HG02763 (cell line): ENCODE measurements at regions not wholly inside any gene's neighbourhood (a gene's known extent, or its start where the extent isn't known, plus 50 kb on each side); places are given as distances from the start of the nearest gene placed in this dataset.
"Not testable (repeated sequence)": the region's sequence is repeated elsewhere in the genome, so short reads cannot be mapped to it uniquely, and the experiment has no call there.

Experiments
- ATAC-seq: cut with Tn5 transposase; IDR thresholded peaks from one replicate; pipeline ENCODE4 v1.9.1; 2021; ENCODE audit warnings: mild to moderate bottlenecking, moderate library complexity; ENCODE audit not compliant: unreplicated experiment

DNA sequence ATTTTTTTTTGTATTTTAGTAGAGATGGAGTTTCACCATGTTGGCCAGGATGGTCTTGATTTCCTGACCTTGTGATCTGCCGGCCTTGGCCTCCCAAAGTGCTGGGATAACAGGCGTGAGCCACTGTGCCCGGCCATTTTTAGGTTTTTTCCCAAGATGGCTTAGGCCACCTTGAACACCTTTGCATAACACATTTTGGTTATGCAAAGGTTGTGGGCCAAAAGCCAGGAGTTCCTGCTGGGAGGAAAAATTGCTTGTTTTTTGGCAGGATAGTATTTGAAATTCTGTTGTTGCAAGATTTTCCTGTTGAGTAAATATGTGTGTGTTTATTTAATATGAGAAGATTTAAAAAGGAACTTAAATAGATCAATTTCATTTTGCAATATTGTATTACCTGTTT, 65.3 kb upstream of the KCNJ18 start:
- ATAC-seq, result not testable (repeated sequence)
